ENCODE measurements at regions not wholly inside any gene's neighbourhood (a gene's known extent, or its start where the extent isn't known, plus 50 kb on each side); places are given as distances from the start of the nearest gene placed in this dataset.

DNA sequence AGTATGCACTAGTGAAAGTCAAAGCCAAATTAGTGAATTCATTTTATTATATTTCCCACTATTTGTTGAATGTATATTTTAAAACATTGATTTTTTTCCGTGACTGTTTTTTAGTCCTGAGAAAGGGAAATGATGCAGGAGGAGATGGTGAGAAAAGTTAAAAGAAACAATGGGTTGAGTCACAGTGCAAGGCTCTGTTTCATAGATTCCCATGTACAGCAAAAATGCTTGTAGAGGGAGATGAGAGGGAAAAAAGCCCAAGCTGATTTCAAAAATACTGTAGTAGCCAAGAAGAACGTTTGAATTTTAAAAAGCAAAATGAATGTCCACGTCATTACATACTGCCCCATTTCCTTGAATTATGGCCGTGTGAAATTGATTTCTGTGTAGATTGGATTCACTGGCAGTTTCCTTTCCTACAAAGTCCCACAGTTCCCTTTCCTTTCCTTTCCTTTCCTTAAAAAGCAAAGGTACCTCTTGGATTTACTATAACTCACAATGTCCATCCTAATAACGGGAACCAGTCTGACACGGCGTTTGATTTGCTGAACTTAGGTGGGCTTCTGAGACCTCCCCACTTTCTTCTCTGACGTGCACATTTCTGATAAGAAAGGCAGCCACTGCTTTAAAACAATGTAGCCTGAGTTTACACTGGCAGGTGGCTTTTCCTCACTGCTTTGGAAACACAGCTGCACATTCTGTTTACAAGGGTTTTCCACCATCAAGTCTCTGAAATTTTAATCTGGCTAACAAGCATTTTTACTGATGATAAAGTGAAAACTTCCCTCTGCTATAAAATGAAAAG is 63.7 kb downstream of the SPCS3 start:
- H3K27ac ChIP-seq, result no peak overlapping the region
- intact Hi-C loops (cut with DNase I), result no loop called here
- TF ChIP-seq POLR2AphosphoS5 (IDR thresholded peaks at IDR 0.05; ENCODE audit: insufficient read depth in 1 of 2, low read depth in 1 of 2), result no peak
- TF ChIP-seq POLR2A (IDR thresholded peaks at IDR 0.05), result no peak
- TF ChIP-seq, protein P1, sequence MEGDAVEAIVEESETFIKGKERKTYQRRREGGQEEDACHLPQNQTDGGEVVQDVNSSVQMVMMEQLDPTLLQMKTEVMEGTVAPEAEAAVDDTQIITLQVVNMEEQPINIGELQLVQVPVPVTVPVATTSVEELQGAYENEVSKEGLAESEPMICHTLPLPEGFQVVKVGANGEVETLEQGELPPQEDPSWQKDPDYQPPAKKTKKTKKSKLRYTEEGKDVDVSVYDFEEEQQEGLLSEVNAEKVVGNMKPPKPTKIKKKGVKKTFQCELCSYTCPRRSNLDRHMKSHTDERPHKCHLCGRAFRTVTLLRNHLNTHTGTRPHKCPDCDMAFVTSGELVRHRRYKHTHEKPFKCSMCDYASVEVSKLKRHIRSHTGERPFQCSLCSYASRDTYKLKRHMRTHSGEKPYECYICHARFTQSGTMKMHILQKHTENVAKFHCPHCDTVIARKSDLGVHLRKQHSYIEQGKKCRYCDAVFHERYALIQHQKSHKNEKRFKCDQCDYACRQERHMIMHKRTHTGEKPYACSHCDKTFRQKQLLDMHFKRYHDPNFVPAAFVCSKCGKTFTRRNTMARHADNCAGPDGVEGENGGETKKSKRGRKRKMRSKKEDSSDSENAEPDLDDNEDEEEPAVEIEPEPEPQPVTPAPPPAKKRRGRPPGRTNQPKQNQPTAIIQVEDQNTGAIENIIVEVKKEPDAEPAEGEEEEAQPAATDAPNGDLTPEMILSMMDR (IDR thresholded peaks at IDR 0.05), result no peak

DNA sequence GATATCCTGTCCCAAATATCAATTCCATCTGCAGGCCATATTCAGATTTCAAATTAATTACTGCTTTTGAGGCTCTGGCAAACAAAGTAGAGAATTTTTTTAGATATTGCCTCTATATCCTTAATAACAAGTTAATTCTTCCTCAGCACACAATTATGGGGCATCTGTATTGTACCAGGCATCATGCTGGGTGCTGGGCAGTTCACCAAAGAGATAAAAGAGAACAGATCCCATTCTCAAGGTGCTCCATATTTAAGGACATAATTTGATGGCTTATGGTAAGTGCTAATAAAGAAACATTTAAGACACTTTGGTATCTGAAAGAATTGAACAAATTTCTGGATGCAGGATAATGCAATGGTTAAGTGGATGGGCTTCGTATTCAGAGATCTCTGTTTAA is 65.8 kb downstream of the SPCS3 start:
- Histone ChIP-seq H3K27ac (no peak overlapping the region), H3K4me3 (no peak overlapping the region), H3K27me3 (no peaks in the 10 kb centered on the region), H3K36me3 (no peaks in the 10 kb centered on the region), H3K9me3 (no peaks in the 10 kb centered on the region), H3K4me1 (no peaks in the 10 kb centered on the region)
- TF ChIP-seq POLR2AphosphoS5 (IDR thresholded peaks at IDR 0.05; ENCODE audit: insufficient read depth in 1 of 2, low read depth in 1 of 2), result no peak
- no peak for TF ChIP-seq POLR2A (IDR thresholded peaks at IDR 0.05)
- TF ChIP-seq, protein P1 (IDR thresholded peaks at IDR 0.05), result no peak
- intact Hi-C loops (cut with DNase I), result no loop called here
- no peak for DNase-seq (ENCODE audit: extremely low spot score in 2 of 2)

More for the DNA sequence above, 63.7 kb downstream of the SPCS3 start:
- no peaks in the 10 kb centered on the region for H3K27me3 ChIP-seq
- H3K9me3 ChIP-seq, result no peaks in the 10 kb centered on the region
- H3K36me3 ChIP-seq, result no peaks in the 10 kb centered on the region
- no peak for DNase-seq (ENCODE audit: extremely low spot score in 2 of 2)
- H3K4me3 ChIP-seq, result peak overlapping the region in 1 of 2 donors; percentile 11
- no peaks in the 10 kb centered on the region for H3K4me1 ChIP-seq

DNA sequence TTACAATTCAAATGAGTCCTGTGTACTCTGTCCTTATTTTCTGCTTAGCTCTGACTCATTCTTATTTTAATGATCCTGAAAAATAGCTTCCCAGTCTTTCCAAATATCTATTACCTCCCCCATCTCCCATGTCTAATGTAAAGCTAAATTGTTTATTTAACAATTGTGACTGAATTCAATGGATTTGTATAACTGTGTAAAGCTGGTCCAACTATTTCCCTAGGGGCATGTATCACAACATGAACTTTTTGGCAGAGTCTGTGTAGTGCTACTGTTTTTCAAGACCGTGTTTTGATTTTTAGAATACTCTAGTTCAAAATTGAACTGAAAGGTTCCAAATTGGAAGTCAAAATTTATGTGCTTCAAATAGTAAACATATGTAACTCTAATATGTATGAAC is 67.8 kb downstream of the SPCS3 start:
- intact Hi-C loops (cut with DNase I), result no loop called here
- TF ChIP-seq POLR2AphosphoS5 (IDR thresholded peaks at IDR 0.05; ENCODE audit: insufficient read depth in 1 of 2, low read depth in 1 of 2) (no peak), POLR2A (IDR thresholded peaks at IDR 0.05) (no peak)
- TF ChIP-seq, protein P1 (IDR thresholded peaks at IDR 0.05), result no peak
- H3K36me3 ChIP-seq, result no peaks in the 10 kb centered on the region

DNA sequence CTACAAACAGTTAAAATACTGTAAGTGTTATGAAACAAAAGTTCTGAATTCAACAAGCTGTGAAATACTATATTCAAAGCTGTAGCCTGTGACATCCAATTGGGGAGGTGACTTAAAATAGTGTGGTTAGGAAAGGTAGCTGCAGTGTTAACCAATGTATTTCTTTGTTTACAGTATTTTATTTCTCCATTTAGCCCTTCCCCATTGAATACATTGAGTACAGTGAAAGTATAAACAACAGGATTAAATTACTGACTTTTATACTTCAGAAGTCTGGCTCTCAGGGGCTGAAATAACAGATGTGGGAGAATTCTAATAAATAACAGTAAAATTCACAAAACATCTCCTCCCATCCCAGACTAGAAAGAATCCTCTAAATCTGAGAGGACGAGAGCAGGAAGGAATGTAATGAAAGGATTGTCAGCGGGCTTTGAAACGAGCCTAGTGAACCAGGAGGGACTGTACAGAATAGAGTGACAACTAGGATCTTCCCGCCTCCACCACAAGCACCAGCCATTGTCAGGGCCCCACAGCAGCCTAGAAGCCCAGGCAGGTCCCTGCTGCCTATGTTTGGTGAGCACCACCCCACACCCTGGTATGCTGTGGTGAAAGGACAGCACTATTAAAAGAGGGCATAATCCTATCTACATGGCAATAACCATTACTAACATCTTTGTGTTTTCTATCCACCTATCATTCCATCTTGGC is 73.7 kb downstream of the SPCS3 start:
- TF ChIP-seq POLR2A (IDR thresholded peaks at IDR 0.05) (no peak), POLR2AphosphoS5 (IDR thresholded peaks at IDR 0.05; ENCODE audit: insufficient read depth in 1 of 2, low read depth in 1 of 2) (no peak)
- TF ChIP-seq, protein P1 (IDR thresholded peaks at IDR 0.05), result no peak
- no peaks in the 10 kb centered on the region for H3K36me3 ChIP-seq
- no peaks in the 10 kb centered on the region for H3K4me1 ChIP-seq
- H3K27ac ChIP-seq, result no peak overlapping the region
- no peak for DNase-seq (ENCODE audit: extremely low spot score in 2 of 2)
- H3K4me3 ChIP-seq, result no peak overlapping the region
- intact Hi-C loops (cut with DNase I), result no loop called here
- no peaks in the 10 kb centered on the region for H3K9me3 ChIP-seq
- H3K27me3 ChIP-seq, result no peaks in the 10 kb centered on the region

More for the DNA sequence above, 67.8 kb downstream of the SPCS3 start:
- no peaks in the 10 kb centered on the region for H3K27me3 ChIP-seq
- H3K4me1 ChIP-seq, result no peaks in the 10 kb centered on the region
- H3K9me3 ChIP-seq, result no peaks in the 10 kb centered on the region
- H3K27ac ChIP-seq, result no peak overlapping the region
- DNase-seq (ENCODE audit: extremely low spot score in 2 of 2), result no peak
- no peak overlapping the region for H3K4me3 ChIP-seq

Measured in vagina (tissue), 2 donors.